ENCODE measurements at regions not wholly inside any gene's neighbourhood (a gene's known extent, or its start where the extent isn't known, plus 50 kb on each side); places are given as distances from the start of the nearest gene placed in this dataset.

DNA sequence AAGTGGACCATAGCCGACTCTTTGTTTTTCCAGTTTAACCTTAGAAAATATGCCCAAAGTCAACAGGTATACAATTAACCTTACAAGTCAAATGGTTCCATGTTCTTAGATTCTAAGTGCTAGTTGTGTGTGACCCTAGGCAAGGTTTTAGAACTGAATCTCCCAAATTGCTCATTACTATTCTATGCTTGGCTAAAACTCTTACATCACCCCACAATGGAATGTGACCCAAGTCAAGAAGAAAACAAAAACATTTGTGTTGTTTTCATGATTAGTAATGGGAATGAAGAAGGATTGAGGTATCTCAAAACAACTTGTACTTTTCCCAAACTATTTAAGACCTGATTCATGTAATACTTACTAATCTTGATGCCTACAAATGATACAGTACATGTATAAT lies 159.2 kb downstream of the ARRDC3 start:
- TF ChIP-seq, protein P1, sequence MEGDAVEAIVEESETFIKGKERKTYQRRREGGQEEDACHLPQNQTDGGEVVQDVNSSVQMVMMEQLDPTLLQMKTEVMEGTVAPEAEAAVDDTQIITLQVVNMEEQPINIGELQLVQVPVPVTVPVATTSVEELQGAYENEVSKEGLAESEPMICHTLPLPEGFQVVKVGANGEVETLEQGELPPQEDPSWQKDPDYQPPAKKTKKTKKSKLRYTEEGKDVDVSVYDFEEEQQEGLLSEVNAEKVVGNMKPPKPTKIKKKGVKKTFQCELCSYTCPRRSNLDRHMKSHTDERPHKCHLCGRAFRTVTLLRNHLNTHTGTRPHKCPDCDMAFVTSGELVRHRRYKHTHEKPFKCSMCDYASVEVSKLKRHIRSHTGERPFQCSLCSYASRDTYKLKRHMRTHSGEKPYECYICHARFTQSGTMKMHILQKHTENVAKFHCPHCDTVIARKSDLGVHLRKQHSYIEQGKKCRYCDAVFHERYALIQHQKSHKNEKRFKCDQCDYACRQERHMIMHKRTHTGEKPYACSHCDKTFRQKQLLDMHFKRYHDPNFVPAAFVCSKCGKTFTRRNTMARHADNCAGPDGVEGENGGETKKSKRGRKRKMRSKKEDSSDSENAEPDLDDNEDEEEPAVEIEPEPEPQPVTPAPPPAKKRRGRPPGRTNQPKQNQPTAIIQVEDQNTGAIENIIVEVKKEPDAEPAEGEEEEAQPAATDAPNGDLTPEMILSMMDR (IDR thresholded peaks at IDR 0.05; ENCODE audit: control extremely low read depth, extremely low read depth, low read depth, missing control alignments): no peak
- CTCF ChIA-PET: interaction anchor here (0.8 to 3.0 kb wide), 5 partner anchors 29 to 209 kb away, joined by 3 to 24 read pairs (median 3); no protein-coding TSS in a partner anchor
- DNase-seq (ENCODE audit: extremely low spot score): no peak
- POLR2A ChIA-PET: no interaction called here

DNA sequence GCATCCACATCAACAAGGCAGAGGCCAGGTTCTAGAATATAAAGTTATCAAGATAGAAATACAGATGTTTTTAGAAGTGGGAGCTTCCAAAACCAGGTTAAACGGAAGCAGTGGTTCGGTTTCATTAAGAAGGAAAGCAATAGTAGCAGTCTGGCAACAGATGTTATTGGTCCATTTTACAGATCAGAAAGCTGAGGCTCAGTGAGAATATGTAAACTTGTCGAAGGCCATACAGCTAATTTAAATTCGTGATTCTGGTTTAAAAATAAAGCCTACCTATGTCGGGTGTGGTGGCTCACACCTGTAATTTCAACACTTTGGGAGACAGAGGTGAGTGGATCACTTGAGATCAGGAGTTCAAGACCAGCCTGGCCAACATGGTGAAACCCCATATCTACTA lies 160.6 kb downstream of the ARRDC3 start:
- POLR2A ChIA-PET: no interaction called here

GRCh38 chr5:91221917-91222316 lies 161.2 kb downstream of the ARRDC3 start:
- CTCF ChIA-PET: interaction anchor here (1.0 to 4.0 kb wide), 5 partner anchors 15 to 163 kb away, joined by 3 to 55 read pairs (median 3); partner anchors contain the start of gene ARRDC3
- no peak for DNase-seq (ENCODE audit: extremely low spot score)
- POLR2A ChIA-PET: no interaction called here
- TF ChIP-seq, protein P1 (IDR thresholded peaks at IDR 0.05; ENCODE audit: control extremely low read depth, extremely low read depth, low read depth, missing control alignments): no peak

More for the DNA sequence above, 160.6 kb downstream of the ARRDC3 start:
- TF ChIP-seq, protein P1 (IDR thresholded peaks at IDR 0.05; ENCODE audit: control extremely low read depth, extremely low read depth, low read depth, missing control alignments): no peak
- CTCF ChIA-PET: interaction anchor here (1.0 to 3.0 kb wide), 6 partner anchors 16 to 197 kb away, joined by 3 to 24 read pairs (median 3); no protein-coding TSS in a partner anchor
- DNase-seq (ENCODE audit: extremely low spot score): no peak

DNA sequence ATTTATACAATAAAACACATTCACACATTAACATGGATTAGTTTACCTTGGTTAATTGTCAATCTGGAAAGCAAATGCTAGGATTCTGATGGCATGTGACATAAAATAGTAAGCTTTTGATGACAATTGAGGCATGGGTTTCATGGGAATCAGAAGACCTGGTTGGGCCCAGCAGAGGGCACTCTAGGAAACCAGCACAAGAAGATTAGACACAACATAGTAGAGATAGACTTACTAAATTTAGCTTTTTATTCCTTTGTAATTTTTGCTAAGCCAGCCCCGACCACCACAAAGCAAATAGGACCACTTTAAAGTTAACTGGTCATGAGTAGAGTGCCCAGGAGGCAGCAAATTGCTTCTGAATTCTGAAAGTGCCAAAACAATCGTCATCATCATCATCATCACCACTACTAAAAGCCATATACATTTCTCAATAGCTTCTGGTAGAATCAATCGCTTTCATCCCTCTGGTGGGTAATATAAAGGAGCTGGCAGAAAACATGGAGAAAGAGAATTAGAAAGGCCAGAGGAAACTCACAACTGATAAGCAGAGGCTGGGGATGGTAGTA lies 163.2 kb downstream of the ARRDC3 start:
- POLR2A ChIA-PET: no interaction called here
- TF ChIP-seq, protein P1 (IDR thresholded peaks at IDR 0.05; ENCODE audit: control extremely low read depth, extremely low read depth, low read depth, missing control alignments): peak; percentile 25
- DNase-seq (ENCODE audit: extremely low spot score): peak; percentile 32
- CTCF ChIA-PET: interaction anchor here (0.8 to 4.0 kb wide), 18 partner anchors 8 to 199 kb away, joined by 3 to 55 read pairs (median 3); partner anchors contain the start of gene ARRDC3

GRCh38 chr5:91219091-91219802 lies 163.9 kb downstream of the ARRDC3 start:
- CTCF ChIA-PET: interaction anchor here (0.8 to 4.0 kb wide), 17 partner anchors 12 to 200 kb away, joined by 3 to 55 read pairs (median 3); partner anchors contain the start of gene ARRDC3
- TF ChIP-seq, protein P1 (IDR thresholded peaks at IDR 0.05; ENCODE audit: control extremely low read depth, extremely low read depth, low read depth, missing control alignments): no peak
- POLR2A ChIA-PET: no interaction called here
- DNase-seq (ENCODE audit: extremely low spot score): no peak

GRCh38 chr5:91217859-91218258 lies 165.3 kb downstream of the ARRDC3 start:
- TF ChIP-seq, protein P1 (IDR thresholded peaks at IDR 0.05; ENCODE audit: control extremely low read depth, extremely low read depth, low read depth, missing control alignments): no peak
- POLR2A ChIA-PET: no interaction called here

More at GRCh38 chr5:91217859-91218258, 165.3 kb downstream of the ARRDC3 start:
- no peak for DNase-seq (ENCODE audit: extremely low spot score)
- CTCF ChIA-PET: interaction anchor here (0.9 to 4.0 kb wide), 5 partner anchors 35 to 174 kb away, joined by 3 to 55 read pairs (median 3); partner anchors contain the start of gene ARRDC3

Data from GM10248 (cell line).